ENCODE measurements at regions not wholly inside any gene's neighbourhood (a gene's known extent, or its start where the extent isn't known, plus 50 kb on each side); places are given as distances from the start of the nearest gene placed in this dataset.

DNA sequence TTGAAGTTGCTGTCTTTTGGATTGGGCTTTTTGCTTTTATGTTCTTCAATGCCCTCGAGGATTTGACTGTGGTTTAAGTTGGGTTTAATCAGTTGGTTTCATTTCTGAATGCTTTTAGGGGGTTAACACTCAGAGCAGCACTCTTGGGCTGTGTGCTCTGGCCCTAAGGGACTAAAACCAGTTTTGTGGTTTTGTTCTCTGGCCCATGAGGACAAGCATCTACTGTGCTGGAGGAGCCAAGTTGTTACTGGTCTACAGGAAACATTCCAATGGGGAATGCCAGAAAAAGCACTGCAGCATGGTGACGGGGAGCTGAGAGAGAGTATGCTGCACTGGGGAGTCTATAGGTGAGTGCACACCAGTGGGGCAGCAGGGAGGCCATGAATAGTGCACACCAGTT is 596.9 kb downstream of the ZBBX start:
- TF ChIP-seq, protein P1, sequence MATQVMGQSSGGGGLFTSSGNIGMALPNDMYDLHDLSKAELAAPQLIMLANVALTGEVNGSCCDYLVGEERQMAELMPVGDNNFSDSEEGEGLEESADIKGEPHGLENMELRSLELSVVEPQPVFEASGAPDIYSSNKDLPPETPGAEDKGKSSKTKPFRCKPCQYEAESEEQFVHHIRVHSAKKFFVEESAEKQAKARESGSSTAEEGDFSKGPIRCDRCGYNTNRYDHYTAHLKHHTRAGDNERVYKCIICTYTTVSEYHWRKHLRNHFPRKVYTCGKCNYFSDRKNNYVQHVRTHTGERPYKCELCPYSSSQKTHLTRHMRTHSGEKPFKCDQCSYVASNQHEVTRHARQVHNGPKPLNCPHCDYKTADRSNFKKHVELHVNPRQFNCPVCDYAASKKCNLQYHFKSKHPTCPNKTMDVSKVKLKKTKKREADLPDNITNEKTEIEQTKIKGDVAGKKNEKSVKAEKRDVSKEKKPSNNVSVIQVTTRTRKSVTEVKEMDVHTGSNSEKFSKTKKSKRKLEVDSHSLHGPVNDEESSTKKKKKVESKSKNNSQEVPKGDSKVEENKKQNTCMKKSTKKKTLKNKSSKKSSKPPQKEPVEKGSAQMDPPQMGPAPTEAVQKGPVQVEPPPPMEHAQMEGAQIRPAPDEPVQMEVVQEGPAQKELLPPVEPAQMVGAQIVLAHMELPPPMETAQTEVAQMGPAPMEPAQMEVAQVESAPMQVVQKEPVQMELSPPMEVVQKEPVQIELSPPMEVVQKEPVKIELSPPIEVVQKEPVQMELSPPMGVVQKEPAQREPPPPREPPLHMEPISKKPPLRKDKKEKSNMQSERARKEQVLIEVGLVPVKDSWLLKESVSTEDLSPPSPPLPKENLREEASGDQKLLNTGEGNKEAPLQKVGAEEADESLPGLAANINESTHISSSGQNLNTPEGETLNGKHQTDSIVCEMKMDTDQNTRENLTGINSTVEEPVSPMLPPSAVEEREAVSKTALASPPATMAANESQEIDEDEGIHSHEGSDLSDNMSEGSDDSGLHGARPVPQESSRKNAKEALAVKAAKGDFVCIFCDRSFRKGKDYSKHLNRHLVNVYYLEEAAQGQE (IDR thresholded peaks at IDR 0.05), result no peak
- TF ChIP-seq CBX2 (IDR thresholded peaks at IDR 0.05; ENCODE audit: borderline replicate concordance, low read depth), result no peak
- TF ChIP-seq, protein P2, sequence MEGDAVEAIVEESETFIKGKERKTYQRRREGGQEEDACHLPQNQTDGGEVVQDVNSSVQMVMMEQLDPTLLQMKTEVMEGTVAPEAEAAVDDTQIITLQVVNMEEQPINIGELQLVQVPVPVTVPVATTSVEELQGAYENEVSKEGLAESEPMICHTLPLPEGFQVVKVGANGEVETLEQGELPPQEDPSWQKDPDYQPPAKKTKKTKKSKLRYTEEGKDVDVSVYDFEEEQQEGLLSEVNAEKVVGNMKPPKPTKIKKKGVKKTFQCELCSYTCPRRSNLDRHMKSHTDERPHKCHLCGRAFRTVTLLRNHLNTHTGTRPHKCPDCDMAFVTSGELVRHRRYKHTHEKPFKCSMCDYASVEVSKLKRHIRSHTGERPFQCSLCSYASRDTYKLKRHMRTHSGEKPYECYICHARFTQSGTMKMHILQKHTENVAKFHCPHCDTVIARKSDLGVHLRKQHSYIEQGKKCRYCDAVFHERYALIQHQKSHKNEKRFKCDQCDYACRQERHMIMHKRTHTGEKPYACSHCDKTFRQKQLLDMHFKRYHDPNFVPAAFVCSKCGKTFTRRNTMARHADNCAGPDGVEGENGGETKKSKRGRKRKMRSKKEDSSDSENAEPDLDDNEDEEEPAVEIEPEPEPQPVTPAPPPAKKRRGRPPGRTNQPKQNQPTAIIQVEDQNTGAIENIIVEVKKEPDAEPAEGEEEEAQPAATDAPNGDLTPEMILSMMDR (IDR thresholded peaks at IDR 0.05), result no peak
- TF ChIP-seq RFX5 (IDR thresholded peaks at IDR 0.05), result no peak
- TF ChIP-seq RNF2 (IDR thresholded peaks at IDR 0.05; ENCODE audit: borderline replicate concordance, low read depth), result no peak
- no peak for TF ChIP-seq MAFK (IDR thresholded peaks at IDR 0.05; ENCODE audit: partially characterized antibody)
- no peak for TF ChIP-seq SMC3 (IDR thresholded peaks at IDR 0.05)
- TF ChIP-seq KDM1A (IDR thresholded peaks at IDR 0.05; ENCODE audit: low read depth), result no peak
- no peak for TF ChIP-seq ESRRA (IDR thresholded peaks at IDR 0.05; ENCODE audit: borderline replicate concordance, low read length)
- TF ChIP-seq EP300 (IDR thresholded peaks at IDR 0.05), result no peak
- no peak for TF ChIP-seq RAD21 (conservative IDR thresholded peaks at IDR 0.05 in 1 of 2, IDR thresholded peaks at IDR 0.05 in 1 of 2)
